Fibroblast of peridontal ligament (primary cell): ENCODE measurements at regions not wholly inside any gene's neighbourhood (a gene's known extent, or its start where the extent isn't known, plus 50 kb on each side); places are given as distances from the start of the nearest gene placed in this dataset.
"Not testable (repeated sequence)": the region's sequence is repeated elsewhere in the genome, so short reads cannot be mapped to it uniquely, and the experiment has no call there.

Experiments used
- DNase-seq: peaks from one replicate; pipeline ENCODE4 v3.0.0-alpha.2; 2010; ENCODE audit errors: extremely low read depth

GRCh38 chr7:29649876-29650275, 86.2 kb downstream of the PRR15 start:
- DNase-seq: no peak

DNA sequence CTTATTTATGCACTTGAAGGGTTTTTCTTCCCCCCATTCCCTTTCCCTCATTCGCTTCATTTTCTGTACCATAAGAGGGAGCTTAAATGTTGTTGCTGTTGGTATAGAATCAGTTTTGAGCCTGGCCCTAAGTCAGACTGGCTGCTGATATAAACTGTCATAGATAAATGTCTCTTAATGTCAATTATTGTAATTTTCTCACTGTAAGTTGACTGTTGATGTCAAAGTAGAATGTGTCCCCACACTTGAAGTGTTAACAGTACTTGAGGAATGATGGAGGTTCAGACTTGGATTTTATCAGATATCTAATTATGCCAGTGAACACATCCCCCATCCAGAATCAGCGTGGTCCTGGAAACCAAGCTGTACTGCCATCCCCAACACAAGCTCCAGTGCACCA, 87.8 kb downstream of the PRR15 start:
- DNase-seq: no peak

GRCh38 chr7:29652556-29652955, 88.9 kb downstream of the PRR15 start:
- no peak for DNase-seq

GRCh38 chr7:29654340-29654739, 90.7 kb downstream of the PRR15 start:
- DNase-seq: not testable (repeated sequence)

DNA sequence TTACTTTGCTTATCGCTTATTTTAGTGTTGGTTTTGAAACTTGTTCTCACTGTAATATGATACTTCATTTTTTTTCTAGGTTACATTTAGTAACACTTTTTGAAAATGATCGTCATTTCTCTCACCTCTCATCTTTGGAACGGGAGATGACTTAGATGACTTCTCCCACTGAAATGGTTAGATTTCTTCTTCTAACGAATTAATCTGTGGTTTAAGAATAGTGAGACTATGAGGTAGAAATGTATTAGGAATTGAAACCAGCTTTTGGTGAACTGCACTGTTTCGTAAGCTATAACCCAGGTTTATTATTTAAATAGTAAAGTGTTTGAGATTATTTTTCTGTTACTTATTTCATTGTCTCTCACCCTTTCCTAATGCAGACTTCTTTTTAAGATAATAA, 93.7 kb downstream of the PRR15 start:
- DNase-seq: no peak

GRCh38 chr7:29657856-29658255, 94.2 kb downstream of the PRR15 start:
- DNase-seq: no peak

DNA sequence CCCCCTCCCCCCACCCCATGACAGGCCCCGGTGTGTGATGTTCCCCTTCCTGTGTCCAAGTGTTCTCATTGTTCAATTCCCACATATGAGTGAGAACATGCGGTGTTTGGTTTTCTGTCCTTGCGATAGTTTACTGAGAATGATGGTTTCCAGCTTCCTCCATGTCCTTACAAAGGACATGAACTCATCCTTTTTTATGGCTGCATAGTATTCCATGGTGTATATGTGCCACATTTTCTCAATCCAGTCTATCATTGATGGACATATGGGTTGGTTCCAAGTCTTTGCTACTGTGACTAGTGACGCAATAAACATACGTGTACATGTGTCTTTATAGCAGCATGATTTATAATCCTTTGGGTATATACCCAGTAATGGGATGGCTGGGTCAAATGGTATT, 95.6 kb downstream of the PRR15 start:
- not testable (repeated sequence) for DNase-seq

DNA sequence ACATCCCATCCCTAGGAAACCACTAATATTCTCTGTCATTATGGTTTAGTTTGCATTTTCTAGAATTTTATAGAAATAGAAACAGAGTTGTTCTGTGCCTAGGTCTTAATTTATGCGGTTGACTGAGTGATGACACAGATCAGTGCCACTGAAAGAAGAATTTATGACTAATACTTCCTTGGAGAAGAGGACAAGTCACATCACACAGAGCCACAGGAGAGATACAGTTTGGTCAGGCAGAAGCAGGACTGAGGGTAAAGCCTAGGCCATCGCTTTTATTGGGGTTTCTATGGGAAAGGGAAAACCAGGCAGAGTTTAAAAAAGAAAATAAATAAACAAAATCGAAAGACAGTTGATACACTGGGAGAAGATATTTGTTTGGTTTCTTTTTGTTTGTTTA, 99.3 kb downstream of the PRR15 start:
- DNase-seq: not testable (repeated sequence)

GRCh38 chr7:29664999-29665398, 101.4 kb downstream of the PRR15 start:
- DNase-seq: not testable (repeated sequence)

DNA sequence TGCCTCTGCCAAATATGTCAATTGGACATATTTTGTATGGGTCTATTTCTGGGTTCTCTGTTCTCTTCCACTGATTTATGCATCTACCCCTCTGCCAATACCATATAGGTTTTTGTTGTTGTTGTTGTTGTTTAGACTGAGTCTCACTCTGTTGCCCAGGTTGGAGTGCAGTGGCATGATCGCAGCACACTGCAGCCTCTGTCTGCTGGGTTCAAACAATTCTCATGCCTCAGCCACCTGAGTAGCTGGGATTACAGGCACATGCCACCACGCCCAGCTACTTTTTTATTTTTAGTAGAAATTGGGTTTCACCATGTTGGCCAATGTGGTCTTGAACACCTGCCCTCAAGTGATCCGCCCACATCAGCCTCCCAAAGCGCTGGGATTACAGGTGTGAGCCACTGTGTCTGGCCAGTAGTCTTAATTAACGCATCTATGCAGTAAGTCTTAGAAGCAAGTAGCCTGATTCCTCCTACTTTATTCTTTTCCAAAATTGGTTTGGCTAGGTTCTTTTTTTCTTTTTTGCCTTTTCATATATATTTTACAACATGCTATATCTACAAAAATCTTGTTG, 103.5 kb downstream of the PRR15 start:
- DNase-seq: not testable (repeated sequence)

DNA sequence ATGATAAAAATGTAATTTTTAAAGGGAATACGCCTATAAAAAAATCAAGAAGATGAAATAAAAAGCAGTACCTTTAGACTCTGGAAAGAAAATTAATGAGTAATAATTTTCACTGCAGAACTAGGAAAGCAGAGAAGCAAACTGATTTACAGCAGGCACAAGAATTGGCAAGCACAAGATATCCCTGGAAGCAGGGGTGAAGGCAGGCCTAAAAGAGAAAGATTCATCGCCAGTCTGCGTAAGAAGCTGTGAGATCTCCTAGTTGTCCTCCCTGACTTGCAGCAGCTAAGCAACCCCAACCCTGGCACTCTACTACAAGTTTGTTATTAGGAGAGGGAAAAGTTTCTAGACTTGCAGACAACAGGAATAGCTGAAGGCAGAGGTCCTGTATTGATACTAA, 107.7 kb downstream of the PRR15 start:
- not testable (repeated sequence) for DNase-seq

DNA sequence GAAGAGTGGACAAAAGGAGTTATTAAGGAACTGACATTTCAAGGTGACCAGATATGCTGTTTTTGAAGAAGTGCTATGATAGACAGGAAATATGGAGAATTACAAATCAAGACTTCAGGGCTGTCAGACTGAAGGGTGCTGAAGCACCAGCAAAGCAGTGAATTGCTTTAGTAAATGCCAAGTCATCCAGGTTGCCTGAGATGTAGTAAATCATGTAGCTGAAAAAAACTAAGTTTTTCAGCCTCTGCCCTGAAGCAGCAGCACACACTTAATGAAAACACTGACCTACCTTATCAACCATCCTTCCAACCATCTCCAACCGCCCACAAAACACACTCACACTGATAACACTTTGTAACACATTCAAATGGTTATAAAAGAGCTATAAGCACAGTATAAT, 110.0 kb downstream of the PRR15 start:
- not testable (repeated sequence) for DNase-seq

DNA sequence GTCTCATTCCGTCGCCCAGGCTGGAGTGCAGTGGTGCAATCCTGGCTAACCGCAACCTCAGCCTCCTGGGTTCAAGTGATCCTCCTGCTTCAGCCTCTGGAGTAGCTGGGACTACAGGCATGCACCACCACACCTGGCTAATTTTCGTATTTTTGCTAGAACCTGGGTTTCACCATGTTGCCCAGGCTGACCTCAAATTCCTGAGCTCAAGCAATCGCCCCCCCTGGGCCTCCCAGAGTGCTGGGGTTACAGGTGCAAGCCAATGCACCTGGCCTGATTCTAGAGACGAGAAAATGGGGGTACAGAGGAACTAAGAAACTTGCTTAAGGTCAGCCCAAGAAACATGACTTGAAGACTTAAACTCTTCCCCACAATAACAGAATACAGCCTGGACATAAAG, 111.0 kb downstream of the PRR15 start:
- DNase-seq: not testable (repeated sequence)

GRCh38 chr7:29677254-29677653, 113.6 kb downstream of the PRR15 start:
- not testable (repeated sequence) for DNase-seq

- DNase-seq: not testable (repeated sequence)
These were observed 116.3 kb downstream of the PRR15 start for GRCh38 chr7:29679963-29680362.

DNA sequence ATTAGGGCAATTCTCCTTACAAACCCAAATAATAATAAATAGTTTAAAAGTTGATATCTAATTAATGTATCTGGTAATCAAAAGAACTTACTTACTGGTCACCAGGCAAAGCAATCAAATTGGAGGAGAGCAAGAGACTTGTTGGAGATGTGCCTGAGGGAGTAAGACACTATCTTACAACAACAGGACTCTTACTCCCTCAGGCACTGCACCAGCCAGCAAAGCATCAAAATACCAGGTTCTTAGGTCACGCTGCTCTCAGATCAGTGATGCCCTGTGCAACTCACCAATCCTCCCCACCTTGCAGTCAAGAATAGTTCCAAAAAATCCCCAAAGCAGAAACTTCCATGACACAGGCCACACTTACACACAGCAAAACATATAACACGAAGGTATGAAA, 117.0 kb downstream of the PRR15 start:
- DNase-seq: not testable (repeated sequence)

DNA sequence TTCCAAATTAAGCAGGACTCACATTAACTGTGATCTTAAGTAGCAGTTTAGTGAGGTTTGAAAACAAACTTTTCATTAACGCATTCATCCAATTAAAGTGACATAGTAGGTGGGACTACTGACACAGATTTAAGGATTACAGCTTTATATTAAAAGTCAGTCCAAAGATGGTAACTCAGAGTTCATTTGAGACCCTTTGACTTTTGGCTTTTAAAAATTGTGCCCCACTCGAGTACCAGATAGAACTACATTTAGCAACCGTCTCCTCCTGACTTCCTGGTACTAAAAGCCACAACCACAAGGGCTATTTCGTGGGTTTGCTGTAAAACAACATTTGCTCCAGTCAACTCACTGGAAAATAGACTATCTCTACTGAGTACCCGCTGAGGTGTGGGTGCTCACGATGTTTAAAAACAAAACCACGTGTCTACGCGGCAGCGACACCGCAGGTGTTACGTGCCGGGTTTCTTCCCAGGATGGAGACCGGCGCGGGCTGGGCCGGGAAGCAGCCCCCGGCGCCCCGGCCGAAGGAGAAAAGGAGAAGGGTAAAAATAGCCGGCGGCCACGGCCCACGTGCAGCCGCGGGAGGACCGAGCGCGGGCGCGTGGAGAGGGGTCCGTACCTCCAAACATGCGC, 120.6 kb downstream of the PRR15 start:
- peak; percentile 14 for DNase-seq

DNA sequence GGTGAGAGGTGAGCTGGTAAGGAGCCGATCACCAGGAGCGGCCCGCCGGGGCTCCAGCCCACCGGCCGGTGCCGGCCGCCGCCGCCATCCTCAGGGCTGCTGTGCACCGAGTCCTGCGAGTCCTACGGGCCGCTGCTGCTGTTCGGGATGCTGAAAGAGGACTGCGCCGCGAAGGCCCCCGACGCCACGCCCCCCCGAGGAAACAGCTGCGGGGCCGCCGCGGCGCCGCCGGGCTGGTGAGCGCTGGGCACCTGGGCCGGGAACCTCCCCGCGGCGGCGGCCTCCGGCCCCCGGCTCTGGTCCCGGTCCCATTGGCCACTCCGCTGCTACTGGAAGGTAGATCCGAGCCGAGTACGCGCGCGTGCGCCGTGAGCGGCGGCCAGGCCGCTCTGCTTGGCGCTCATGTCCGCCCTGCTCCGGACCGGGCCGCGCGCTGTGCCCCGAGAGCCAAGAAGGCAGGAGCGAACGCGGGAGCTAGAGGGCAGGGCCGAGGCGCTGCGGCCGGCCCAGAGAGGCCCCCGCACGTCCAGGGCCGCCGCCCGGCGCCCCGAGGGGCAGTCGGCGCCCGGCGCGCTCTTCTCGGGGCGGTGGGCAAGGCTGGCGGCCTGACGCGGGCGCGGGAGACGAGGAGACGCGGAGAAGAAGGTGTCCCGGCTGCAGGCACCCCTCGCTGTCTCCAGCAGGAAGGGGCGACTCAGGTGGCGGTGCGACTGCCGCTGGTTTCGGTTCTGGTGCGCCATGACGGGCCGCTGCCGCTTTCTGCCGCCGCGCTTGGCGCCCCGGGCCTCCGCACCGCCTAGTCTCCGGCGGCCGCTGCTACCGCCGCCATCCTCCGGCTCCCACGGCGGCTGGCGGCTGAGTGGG, 121.3 kb upstream of the WIPF3 start:
- DNase-seq: peak; percentile 57

- DNase-seq: not testable (repeated sequence)
These were observed 120.5 kb upstream of the WIPF3 start for GRCh38 chr7:29685651-29686271.

GRCh38 chr7:29690510-29690909, 115.8 kb upstream of the WIPF3 start:
- not testable (repeated sequence) for DNase-seq

DNA sequence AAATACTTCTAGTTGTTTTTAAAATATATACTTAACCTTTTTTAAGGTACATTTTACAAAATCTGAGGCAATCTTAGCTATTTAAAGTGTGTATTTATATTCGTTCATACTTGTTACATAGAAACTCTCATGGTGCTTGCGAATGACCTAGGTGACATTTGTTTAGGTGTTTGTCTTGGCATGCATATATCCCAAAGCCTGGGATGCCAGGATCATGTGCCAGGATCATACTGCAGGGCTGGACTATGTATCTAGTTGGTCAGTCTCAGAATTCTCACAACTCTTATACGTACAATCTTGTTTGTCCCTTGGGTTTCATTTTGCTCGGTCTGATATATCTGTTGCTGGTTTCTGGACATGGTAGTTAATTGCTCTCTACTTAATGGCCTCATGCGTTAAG, 109.9 kb upstream of the WIPF3 start:
- DNase-seq: not testable (repeated sequence)

- not testable (repeated sequence) for DNase-seq
These were observed 106.6 kb upstream of the WIPF3 start for GRCh38 chr7:29699723-29700122.
